Nephron (organoid): ENCODE measurements at regions not wholly inside any gene's neighbourhood (a gene's known extent, or its start where the extent isn't known, plus 50 kb on each side); places are given as distances from the start of the nearest gene placed in this dataset.
"Not testable (repeated sequence)": the region's sequence is repeated elsewhere in the genome, so short reads cannot be mapped to it uniquely, and the experiment has no call there.

Experiments
- H3K27ac Mint-ChIP-seq, 3 experiments: 2 replicates each; pipeline ENCODE4 v1.8.0; 2020; ENCODE audit warnings: mixed read lengths in 3 of 3, mild to moderate bottlenecking in 2 of 3, moderate library complexity in 1 of 3
- H3K27me3 Mint-ChIP-seq: 2 replicates; pipeline ENCODE4 v1.8.0; 2021; ENCODE audit warnings: low read depth, mild to moderate bottlenecking, moderate library complexity, mixed read lengths
- H3K36me3 Mint-ChIP-seq: 2 replicates; pipeline ENCODE4 v1.8.0; 2020; ENCODE audit warnings: low read depth, mixed read lengths
- H3K4me1 Mint-ChIP-seq: 2 replicates; pipeline ENCODE4 v1.8.0; 2020; ENCODE audit warnings: mixed read lengths
- H3K4me3 Mint-ChIP-seq, 3 experiments: 2 replicates each; pipeline ENCODE4 v1.8.0; 2020; ENCODE audit warnings: mild to moderate bottlenecking in 3 of 3, mixed read lengths in 3 of 3, moderate library complexity in 2 of 3
- H3K9me3 Mint-ChIP-seq: 2 replicates; pipeline ENCODE4 v1.8.0; 2020; ENCODE audit warnings: mixed read lengths
- TF ChIP-seq, protein P1 (sequence below), 3 experiments: fragments of 200-600 bp; sonication (generic); IDR thresholded peaks; one replicate each; pipeline ENCODE4 v1.5.0; 2021; ENCODE audit warnings: antibody characterized with exemption in 3 of 3; ENCODE audit not compliant: unreplicated experiment in 3 of 3

DNA sequence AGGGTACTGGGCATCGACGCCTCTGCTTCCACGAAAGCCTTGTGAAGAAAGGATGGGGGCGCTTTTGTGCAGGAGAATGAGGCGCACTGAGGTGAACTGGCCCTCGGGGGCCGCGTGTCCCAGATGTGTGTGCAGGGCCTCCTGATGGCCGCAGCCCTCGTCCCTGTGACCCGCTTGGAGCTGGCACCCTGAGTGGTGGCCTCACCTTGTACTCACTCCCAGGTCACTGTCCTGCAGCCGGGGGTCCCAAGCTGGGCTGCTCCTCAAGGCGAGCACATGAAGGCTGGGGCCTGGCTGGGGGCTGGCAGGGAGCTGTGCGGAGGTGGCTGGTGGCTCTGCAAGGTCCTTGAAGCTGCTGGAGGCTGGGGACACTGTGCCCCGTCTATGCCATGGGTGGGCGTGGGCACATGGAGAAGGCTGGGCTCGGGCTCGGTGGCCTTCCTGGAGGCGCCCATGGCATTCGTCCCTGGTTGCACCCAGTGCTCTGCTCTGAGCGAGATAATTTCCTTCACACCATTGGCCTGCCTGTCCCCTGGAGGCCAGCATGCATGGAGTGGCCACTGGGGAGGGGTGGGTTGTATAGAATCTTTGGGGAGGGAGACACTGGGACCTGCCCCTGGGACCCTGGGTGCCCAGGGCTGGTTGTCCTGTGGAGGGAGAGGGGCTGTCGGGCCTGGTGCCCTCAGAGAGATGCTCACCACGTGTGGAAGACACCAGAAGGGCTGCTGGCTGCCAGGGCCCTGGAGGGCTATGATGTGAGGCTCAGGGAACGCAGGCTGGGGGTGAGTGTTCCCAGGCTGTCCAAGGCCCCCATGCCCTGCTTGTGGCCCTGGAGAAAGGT, 79.3 kb downstream of the TMEM121 start:
- no peaks in the 10 kb centered on the region for H3K4me1 Mint-ChIP-seq
- H3K36me3 Mint-ChIP-seq = no peaks in the 10 kb centered on the region
- no peaks in the 10 kb centered on the region for H3K27me3 Mint-ChIP-seq
- TF ChIP-seq, protein P1, sequence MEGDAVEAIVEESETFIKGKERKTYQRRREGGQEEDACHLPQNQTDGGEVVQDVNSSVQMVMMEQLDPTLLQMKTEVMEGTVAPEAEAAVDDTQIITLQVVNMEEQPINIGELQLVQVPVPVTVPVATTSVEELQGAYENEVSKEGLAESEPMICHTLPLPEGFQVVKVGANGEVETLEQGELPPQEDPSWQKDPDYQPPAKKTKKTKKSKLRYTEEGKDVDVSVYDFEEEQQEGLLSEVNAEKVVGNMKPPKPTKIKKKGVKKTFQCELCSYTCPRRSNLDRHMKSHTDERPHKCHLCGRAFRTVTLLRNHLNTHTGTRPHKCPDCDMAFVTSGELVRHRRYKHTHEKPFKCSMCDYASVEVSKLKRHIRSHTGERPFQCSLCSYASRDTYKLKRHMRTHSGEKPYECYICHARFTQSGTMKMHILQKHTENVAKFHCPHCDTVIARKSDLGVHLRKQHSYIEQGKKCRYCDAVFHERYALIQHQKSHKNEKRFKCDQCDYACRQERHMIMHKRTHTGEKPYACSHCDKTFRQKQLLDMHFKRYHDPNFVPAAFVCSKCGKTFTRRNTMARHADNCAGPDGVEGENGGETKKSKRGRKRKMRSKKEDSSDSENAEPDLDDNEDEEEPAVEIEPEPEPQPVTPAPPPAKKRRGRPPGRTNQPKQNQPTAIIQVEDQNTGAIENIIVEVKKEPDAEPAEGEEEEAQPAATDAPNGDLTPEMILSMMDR (IDR thresholded peaks at IDR 0.05; ENCODE audit: unreplicated experiment in 3 of 3) = no peak
- no peak overlapping the region for H3K4me3 Mint-ChIP-seq
- H3K27ac Mint-ChIP-seq = no peak overlapping the region
- peaks cover 17% of the 10 kb centered on the region for H3K9me3 Mint-ChIP-seq

DNA sequence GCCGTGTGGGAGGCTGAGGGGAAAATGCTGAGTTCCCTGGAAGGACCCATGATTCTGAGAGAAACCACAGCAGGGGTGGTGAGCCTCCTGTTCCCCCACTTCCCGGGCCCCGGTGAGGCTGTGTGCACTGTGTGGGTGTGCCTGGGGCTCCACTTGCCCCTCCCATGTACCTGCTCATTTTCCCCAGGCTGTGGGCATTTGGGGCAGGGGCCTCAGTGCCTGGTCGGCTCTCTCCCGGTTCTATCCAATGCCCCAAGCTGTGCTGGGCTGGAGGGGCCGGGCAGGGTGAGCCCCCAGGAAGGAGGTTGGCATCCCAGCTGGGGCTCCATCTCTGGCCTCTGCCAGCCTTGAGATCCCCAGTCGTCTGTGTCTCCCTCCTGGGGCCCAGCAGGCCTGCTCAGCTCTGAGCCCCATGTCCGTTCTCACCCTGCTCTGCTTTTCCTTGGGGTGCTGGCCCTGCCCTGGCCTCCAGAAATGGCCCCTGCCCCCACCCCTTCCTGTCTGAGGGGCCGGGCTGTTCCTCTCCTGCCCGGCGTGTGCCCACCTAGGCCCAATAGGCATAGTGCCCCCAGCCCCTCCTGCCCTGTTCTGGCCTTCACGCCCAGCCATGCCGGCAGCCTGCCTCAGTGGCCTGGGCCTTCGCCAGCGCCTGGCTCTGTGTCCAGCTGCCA, 80.1 kb downstream of the TMEM121 start:
- H3K27ac Mint-ChIP-seq, H3K4me3 Mint-ChIP-seq, H3K4me1 Mint-ChIP-seq, H3K27me3 Mint-ChIP-seq, H3K36me3 Mint-ChIP-seq: not testable (repeated sequence)
- H3K9me3 Mint-ChIP-seq = peaks cover 15% of the 10 kb centered on the region

DNA sequence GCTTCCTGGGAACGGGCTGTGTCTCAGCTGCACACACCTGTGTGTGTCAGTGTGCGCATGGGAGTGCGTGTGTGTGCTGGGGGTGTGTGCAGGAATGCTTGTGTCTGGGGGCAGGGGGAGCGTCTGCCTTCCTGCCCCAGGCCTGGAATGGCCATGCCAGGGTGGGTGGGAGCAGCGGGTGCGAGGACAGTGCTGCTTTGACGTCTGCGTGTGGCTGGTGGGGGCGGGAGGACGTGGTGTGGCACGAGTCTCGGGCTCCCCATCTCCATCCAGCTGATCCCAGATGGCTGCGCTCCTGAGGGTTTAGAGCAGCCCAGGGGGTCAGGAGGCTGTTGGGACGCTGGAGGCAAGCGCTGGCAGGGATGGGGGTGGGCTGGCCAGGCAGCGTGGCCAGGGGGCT, 80.6 kb downstream of the TMEM121 start:
- not testable (repeated sequence) for H3K27me3 Mint-ChIP-seq, H3K27ac Mint-ChIP-seq, H3K4me1 Mint-ChIP-seq, H3K36me3 Mint-ChIP-seq, H3K4me3 Mint-ChIP-seq
- H3K9me3 Mint-ChIP-seq = peaks cover 17% of the 10 kb centered on the region

DNA sequence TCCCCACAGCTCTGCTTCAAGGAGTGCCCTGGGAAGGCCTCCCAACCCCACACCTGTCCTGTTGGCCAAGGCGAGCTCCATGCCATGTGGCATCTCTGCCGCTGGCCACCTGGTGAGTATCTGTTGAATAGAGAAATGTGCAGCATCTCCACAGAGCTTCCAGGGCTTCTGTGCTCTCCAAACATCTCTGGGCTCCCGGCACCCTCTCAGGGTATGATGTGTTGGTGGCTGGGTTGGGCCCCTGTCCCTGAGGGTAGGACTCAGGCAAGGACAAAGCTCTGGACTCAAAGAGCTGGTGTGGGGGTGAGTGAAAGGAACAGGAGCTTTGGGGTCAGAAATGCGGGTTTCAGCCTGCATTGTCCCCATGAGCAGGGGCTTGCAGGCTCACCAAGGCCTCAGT, 88.6 kb downstream of the TMEM121 start:
- H3K36me3 Mint-ChIP-seq, H3K27ac Mint-ChIP-seq, H3K4me1 Mint-ChIP-seq, H3K4me3 Mint-ChIP-seq, H3K27me3 Mint-ChIP-seq: not testable (repeated sequence)
- peaks cover 34% of the 10 kb centered on the region for H3K9me3 Mint-ChIP-seq

DNA sequence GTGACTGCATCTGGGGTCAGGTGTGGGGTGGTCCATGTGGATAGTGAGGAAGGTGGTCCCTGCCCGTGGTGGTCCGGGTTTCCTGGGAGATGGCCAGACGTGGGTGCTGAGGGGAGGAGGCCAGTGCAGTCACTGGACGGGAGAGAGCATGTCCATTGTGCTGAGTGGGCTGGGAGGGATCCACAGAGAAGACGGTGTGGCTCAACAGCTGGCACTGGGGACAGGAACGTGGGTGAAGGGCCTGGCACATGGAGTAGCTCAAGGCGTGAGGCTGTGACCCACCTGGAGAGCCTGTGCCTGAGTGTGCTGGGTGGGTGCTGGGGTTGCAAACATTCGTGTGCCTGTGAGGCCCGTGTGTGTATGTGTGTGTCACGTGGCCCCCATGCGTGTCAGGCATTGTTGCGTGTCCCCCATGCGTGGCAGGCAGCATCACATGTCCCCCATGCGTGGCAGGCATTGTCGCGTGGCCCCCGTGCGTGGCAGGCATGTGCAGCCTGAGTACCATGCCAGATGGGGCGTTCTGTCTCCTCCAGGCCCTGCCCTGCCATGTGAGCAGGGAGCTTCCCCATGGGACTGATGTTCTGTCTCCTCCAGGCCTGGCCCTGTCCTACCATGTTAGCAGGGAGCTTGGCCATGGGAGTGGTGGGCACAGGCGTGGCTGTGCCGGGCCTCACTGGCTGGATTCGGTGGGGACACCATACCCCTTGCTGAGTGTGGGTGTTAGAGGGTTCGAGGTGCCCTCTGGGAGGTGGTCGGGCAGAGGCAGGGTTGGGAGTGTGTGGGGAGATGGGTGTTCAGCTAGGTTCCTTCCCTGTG, 89.8 kb downstream of the TMEM121 start:
- not testable (repeated sequence) for H3K36me3 Mint-ChIP-seq, H3K27me3 Mint-ChIP-seq, H3K27ac Mint-ChIP-seq, H3K4me3 Mint-ChIP-seq, H3K4me1 Mint-ChIP-seq
- peaks cover 34% of the 10 kb centered on the region for H3K9me3 Mint-ChIP-seq

DNA sequence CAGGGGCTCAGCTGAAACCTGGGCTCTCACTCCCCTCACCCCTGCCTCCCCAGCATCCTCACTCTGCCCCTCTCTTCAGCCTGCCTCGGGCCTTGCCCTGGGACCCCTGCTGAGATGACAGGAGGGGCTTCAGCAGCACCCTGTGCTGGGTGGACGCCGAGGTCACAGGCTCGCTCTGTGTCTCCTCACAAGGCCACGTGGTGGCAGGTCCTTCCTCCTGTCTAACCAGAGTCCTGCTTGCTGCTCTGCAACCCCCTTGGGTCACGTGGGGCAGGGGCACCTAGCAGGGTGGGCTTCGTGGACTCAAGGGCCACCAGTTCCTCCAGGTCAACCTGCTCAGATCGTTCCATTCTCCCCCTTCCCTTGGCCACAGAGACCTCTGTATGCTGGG, 90.4 kb downstream of the TMEM121 start:
- TF ChIP-seq, protein P1 (IDR thresholded peaks at IDR 0.05; ENCODE audit: unreplicated experiment in 3 of 3) = no peak
- Mint-ChIP-seq H3K4me3 (no peak overlapping the region), H3K27me3 (no peaks in the 10 kb centered on the region), H3K9me3 (peaks cover 31% of the 10 kb centered on the region), H3K4me1 (no peaks in the 10 kb centered on the region), H3K36me3 (peaks cover 10% of the 10 kb centered on the region), H3K27ac (no peak overlapping the region)

DNA sequence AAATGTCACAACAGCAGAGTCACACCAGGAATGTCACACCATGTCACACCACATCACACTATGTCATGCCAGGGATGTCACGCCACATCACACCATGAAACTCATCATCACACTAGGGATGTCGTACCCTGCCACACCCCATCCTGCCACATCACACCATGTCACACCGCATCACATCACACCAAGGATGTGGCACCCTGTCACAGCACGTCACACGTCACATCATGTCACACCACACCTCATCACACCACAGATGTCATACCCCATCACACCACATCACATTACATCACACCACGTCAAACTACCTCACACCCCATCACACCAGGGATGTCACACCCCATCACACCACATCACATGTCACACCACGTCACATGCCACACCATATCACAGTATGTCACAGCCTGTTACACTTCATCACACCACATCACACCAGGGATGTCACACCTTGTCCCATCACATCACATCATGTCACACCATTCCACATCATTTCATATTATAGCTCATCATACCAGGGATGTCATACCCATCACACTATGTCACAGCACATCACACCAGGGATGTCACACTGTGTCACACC, 90.9 kb downstream of the TMEM121 start:
- Mint-ChIP-seq H3K4me1 (no peaks in the 10 kb centered on the region), H3K4me3 (no peak overlapping the region), H3K27me3 (no peaks in the 10 kb centered on the region), H3K36me3 (peaks cover 10% of the 10 kb centered on the region), H3K27ac (no peak overlapping the region), H3K9me3 (peaks cover 31% of the 10 kb centered on the region)
- TF ChIP-seq, protein P1 (IDR thresholded peaks at IDR 0.05; ENCODE audit: unreplicated experiment in 3 of 3) = no peak

DNA sequence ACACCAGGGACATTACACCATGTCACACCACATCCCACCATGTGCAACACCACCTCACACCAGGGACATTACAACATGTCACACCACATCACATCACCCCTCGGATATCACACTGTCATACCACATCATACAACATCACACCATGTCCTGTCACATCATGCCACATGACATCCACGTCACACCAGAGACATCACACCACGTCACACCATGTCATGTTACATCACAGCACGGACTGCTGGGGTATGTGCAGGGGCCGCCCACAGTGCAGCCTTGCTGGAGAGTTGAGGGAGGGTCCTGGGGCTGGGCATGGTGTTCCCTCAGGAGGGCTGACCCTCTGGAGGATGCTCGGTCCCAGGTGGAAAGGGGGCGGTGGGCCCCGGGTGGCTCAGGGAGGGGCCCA, 91.4 kb downstream of the TMEM121 start:
- H3K27me3 Mint-ChIP-seq, H3K4me1 Mint-ChIP-seq, H3K36me3 Mint-ChIP-seq, H3K4me3 Mint-ChIP-seq, H3K27ac Mint-ChIP-seq: not testable (repeated sequence)
- H3K9me3 Mint-ChIP-seq = peaks cover 33% of the 10 kb centered on the region

DNA sequence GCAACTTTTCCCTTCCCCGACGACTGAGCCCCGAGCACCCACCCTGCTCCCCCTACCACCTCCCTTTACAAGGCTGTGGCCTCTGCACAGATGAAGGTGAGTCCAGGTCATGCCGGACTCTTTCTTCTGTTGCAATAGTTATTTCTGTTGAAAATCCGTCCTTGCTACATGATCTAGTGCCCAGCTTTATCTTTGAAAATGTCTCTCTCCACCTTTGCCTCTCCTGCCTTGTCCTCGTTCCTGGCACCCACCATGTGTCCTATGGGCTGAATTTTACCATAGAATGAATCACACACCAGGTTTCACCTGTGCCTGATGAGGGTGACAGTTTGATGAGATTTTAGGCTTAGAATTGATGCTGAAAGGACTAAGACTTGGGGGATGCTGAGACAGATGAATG, 92.9 kb downstream of the TMEM121 start:
- H3K4me1 Mint-ChIP-seq, H3K36me3 Mint-ChIP-seq, H3K4me3 Mint-ChIP-seq, H3K27ac Mint-ChIP-seq, H3K27me3 Mint-ChIP-seq: not testable (repeated sequence)
- H3K9me3 Mint-ChIP-seq = peaks cover 28% of the 10 kb centered on the region

DNA sequence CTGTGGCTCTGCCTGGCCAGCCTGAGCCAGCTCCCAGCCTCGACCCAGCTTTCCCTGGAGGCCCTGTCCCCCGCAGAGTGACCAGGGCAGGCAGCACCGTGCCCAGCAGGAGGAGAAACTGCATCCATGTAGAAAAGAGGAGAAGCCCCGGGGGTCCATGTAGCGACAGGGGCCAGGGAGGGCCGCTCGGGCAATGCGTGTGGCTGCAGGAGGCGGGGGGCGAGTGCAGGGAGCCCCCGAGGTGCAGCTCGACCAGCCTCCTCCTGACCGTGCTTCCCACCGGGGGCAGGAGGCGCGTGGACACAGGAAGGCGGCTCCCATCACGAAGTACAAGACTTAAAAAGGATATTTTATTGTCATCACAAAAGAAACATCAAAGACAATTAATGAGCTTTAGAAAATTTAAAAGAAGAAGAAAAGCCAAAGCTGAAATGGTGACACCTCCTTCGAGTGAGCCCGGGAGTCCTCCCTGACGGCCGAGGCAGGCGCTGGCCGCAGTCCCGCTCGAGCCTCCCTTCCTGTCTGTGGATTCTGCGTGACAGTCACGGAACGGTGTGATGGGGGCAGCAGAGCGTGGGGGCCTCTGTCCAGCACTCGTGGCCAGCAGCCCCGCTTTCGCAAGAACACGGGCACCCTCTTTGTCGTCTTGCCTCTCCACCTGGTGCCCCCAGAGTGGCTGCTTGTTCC, 93.9 kb downstream of the TMEM121 start:
- H3K27me3 Mint-ChIP-seq, H3K4me1 Mint-ChIP-seq, H3K4me3 Mint-ChIP-seq, H3K36me3 Mint-ChIP-seq, H3K27ac Mint-ChIP-seq: not testable (repeated sequence)
- peaks cover 37% of the 10 kb centered on the region for H3K9me3 Mint-ChIP-seq
